ENCODE measurements at regions not wholly inside any gene's neighbourhood (a gene's known extent, or its start where the extent isn't known, plus 50 kb on each side); places are given as distances from the start of the nearest gene placed in this dataset.
A peak's percentile ranks its signal among the peaks of the same experiment; 100 is the strongest.
"Not testable (repeated sequence)": the region's sequence is repeated elsewhere in the genome, so short reads cannot be mapped to it uniquely, and the experiment has no call there.

GRCh38 chrX:137926090-137926489 is 360.2 kb downstream of the ZIC3 start:
- H3K27ac ChIP-seq: no peak overlapping the region
- TF ChIP-seq ZFX (IDR thresholded peaks at IDR 0.05; ENCODE audit: borderline replicate concordance) (no peak), CTCF (IDR thresholded peaks at IDR 0.05) (peak; percentile 46)

- H3K27ac ChIP-seq: no peak overlapping the region
- no peak for TF ChIP-seq CTCF (IDR thresholded peaks at IDR 0.05)
- no peak for TF ChIP-seq ZFX (IDR thresholded peaks at IDR 0.05; ENCODE audit: borderline replicate concordance)
Measured at GRCh38 chrX:137929951-137930350, 364.0 kb downstream of the ZIC3 start.

DNA sequence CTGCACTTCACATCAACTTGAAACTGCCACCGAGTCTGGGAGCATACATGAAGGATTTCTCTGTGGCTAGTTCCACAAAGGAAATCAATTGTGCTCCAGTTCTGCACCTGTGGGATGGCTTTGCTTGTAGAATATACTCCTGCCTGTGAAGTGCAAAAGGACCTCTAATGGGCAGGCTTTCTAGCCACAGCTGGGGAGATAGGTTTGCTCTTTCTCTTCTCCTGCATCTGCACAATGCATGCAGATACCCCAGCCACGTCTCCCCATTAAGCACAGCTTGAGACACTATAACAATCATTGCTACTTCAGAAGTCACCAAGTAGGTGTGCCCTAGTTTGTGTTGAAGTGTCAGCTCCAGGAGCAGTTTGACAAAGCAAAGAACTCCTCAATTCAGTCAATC is 364.6 kb downstream of the ZIC3 start:
- TF ChIP-seq ZFX (IDR thresholded peaks at IDR 0.05; ENCODE audit: borderline replicate concordance) (no peak), CTCF (IDR thresholded peaks at IDR 0.05) (no peak)
- H3K27ac ChIP-seq: no peak overlapping the region

DNA sequence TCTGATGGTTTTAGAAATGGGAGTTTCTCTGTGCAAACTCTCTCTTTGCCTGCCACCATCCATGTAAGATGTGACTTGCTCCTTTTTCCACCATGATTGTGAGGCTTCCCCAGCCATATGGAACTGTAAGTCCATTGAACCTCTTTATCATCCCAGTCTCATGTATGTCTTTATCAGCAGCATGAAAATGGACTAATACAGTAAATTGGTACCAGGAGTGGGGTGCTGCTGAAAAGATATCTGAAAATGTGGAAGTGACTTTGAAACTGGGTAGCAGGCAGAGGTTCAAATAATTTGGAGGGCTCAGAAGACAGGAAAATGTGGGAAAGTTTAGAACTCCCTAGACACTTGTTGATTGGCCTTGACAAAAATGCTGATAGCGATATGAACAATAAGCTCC is 368.3 kb downstream of the ZIC3 start:
- H3K27ac ChIP-seq: not testable (repeated sequence)

DNA sequence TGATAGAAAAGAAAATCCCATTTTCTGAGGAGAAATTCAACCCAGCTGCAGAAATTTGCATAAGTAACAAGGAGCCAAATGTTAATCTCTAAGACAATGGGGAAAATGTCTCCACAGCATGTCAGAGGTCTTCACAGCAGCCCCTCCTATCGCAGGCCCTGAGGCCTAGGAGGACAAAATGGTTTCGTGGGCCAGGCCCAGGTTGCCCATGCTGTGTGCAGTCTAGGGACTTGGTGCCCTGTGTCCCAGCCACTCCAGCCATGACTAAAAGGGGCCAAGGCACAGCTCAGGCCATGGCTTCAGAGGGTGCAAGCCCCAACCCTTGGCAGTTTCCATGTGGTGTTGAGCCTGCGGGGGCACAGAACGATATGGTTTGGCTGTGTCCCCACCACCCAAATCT is 369.0 kb downstream of the ZIC3 start:
- H3K27ac ChIP-seq: not testable (repeated sequence)

GRCh38 chrX:137945470-137945869 is 379.5 kb downstream of the ZIC3 start:
- no peak for TF ChIP-seq CTCF (IDR thresholded peaks at IDR 0.05)
- no peak for TF ChIP-seq ZFX (IDR thresholded peaks at IDR 0.05; ENCODE audit: borderline replicate concordance)
- H3K27ac ChIP-seq: no peak overlapping the region

- H3K27ac ChIP-seq: no peak overlapping the region
- no peak for TF ChIP-seq ZFX (IDR thresholded peaks at IDR 0.05; ENCODE audit: borderline replicate concordance)
- no peak for TF ChIP-seq CTCF (IDR thresholded peaks at IDR 0.05)
Measured at GRCh38 chrX:137969191-137969590, 403.3 kb downstream of the ZIC3 start.

- H3K27ac ChIP-seq: no peak overlapping the region
- no peak for TF ChIP-seq CTCF (IDR thresholded peaks at IDR 0.05)
- no peak for TF ChIP-seq ZFX (IDR thresholded peaks at IDR 0.05; ENCODE audit: borderline replicate concordance)
Measured at GRCh38 chrX:137982472-137983172, 416.7 kb downstream of the ZIC3 start.

Measured in 22Rv1 (cell line).